EH (cell line): ENCODE measurements at regions not wholly inside any gene's neighbourhood (a gene's known extent, or its start where the extent isn't known, plus 50 kb on each side); places are given as distances from the start of the nearest gene placed in this dataset.

Source experiments
- DNase-seq: peaks from one replicate; pipeline ENCODE4 v3.0.0-alpha.2; 2015; ENCODE audit warnings: low read depth

GRCh38 chr5:126166368-126166767 is 256.8 kb upstream of the GRAMD2B start:
- DNase-seq: no peak

GRCh38 chr5:126168785-126169184 is 254.4 kb upstream of the GRAMD2B start:
- DNase-seq: no peak

GRCh38 chr5:126171916-126172315 is 251.3 kb upstream of the GRAMD2B start:
- DNase-seq: no peak

- no peak for DNase-seq
These were observed 250.4 kb upstream of the GRAMD2B start for GRCh38 chr5:126172812-126173211.

- no peak for DNase-seq
These were observed 244.7 kb upstream of the GRAMD2B start for GRCh38 chr5:126178521-126178920.

GRCh38 chr5:126182971-126183695 is 240.1 kb upstream of the GRAMD2B start:
- DNase-seq: no peak

- DNase-seq: no peak
These were observed 238.7 kb upstream of the GRAMD2B start for GRCh38 chr5:126184474-126184873.

GRCh38 chr5:126186210-126186609 is 237.0 kb upstream of the GRAMD2B start:
- no peak for DNase-seq

GRCh38 chr5:126188804-126189203 is 234.4 kb upstream of the GRAMD2B start:
- DNase-seq: no peak

- DNase-seq: no peak
These were observed 234.0 kb upstream of the GRAMD2B start for GRCh38 chr5:126189231-126189630.

GRCh38 chr5:126189862-126190261 is 233.3 kb upstream of the GRAMD2B start:
- no peak for DNase-seq

GRCh38 chr5:126192226-126192625 is 231.0 kb upstream of the GRAMD2B start:
- DNase-seq: no peak

- no peak for DNase-seq
These were observed 227.7 kb upstream of the GRAMD2B start for GRCh38 chr5:126195410-126196100.

- DNase-seq: no peak
These were observed 224.7 kb upstream of the GRAMD2B start for GRCh38 chr5:126198531-126198930.

- DNase-seq: no peak
These were observed 223.7 kb upstream of the GRAMD2B start for GRCh38 chr5:126199467-126199866.

- DNase-seq: no peak
These were observed 214.5 kb upstream of the GRAMD2B start for GRCh38 chr5:126208691-126209090.

GRCh38 chr5:126210955-126211354 is 212.3 kb upstream of the GRAMD2B start:
- DNase-seq: no peak

GRCh38 chr5:126219616-126220015 is 203.6 kb upstream of the GRAMD2B start:
- DNase-seq: no peak

- DNase-seq: no peak
These were observed 202.5 kb upstream of the GRAMD2B start for GRCh38 chr5:126220725-126221124.

- DNase-seq: no peak
These were observed 194.3 kb upstream of the GRAMD2B start for GRCh38 chr5:126228934-126229333.

GRCh38 chr5:126233256-126233655 is 190.0 kb upstream of the GRAMD2B start:
- DNase-seq: no peak

- DNase-seq: peak; percentile 15
These were observed 188.5 kb upstream of the GRAMD2B start for GRCh38 chr5:126234563-126235195.

GRCh38 chr5:126235628-126236027 is 187.6 kb upstream of the GRAMD2B start:
- DNase-seq: no peak
